C4-2B (cell line): ENCODE measurements at regions not wholly inside any gene's neighbourhood (a gene's known extent, or its start where the extent isn't known, plus 50 kb on each side); places are given as distances from the start of the nearest gene placed in this dataset.

Experiments
- CTCF ChIP-seq: fragments of 450-650 bp; conservative IDR thresholded peaks from 2 replicates; pipeline ENCODE4 v1.5.1; 2017; ENCODE audit warnings: mild to moderate bottlenecking
- ZFX ChIP-seq: fragments of 450-650 bp; IDR thresholded peaks from 2 replicates; pipeline ENCODE4 v1.6.1; 2017

- TF ChIP-seq CTCF: no peak
- TF ChIP-seq ZFX: no peak
Observed at GRCh38 chr20:10927011-10927583, 253.3 kb upstream of the JAG1 start.
